Heart left ventricle (tissue), 16 donors: ENCODE measurements at regions not wholly inside any gene's neighbourhood (a gene's known extent, or its start where the extent isn't known, plus 50 kb on each side); places are given as distances from the start of the nearest gene placed in this dataset.

Source experiments
- ATAC-seq, 4 donors: fragments of 200-7000 bp; cut with Tn5 transposase; one replicate each; pipeline ENCODE4 v1.9.1; 2020 to 2022; ENCODE audit warnings: moderate library complexity in 4 of 4, mild to moderate bottlenecking in 3 of 4, moderate number of reproducible peaks in 1 of 4
- DNase-seq, 5 donors: peaks; one replicate each; pipeline ENCODE4 v3.0.0-alpha.2; 2020
- H3K27ac ChIP-seq, 12 donors: fragments of 200-600 bp; sonication (generic) in 4 of 12; one replicate each; pipeline versions ENCODE4 v1.5.0 to v1.8.0; 2016 to 2022; ENCODE audit warnings: mild to moderate bottlenecking in 2 of 12
- H3K27me3 ChIP-seq, 9 donors: fragments of 200-600 bp; sonication (generic) in 2 of 9; one replicate each; pipeline versions ENCODE4 v1.5.1 to v1.8.0; 2016 to 2022; ENCODE audit warnings: mild to moderate bottlenecking in 3 of 9
- H3K36me3 ChIP-seq, 9 donors: fragments of 200-600 bp; sonication (generic) in 2 of 9; one replicate each; pipeline versions ENCODE4 v1.5.0 to v1.8.0; 2018 to 2022; ENCODE audit warnings: mild to moderate bottlenecking in 2 of 9
- H3K4me1 ChIP-seq, 12 donors: fragments of 200-600 bp; sonication (generic) in 4 of 12; one replicate each; pipeline versions ENCODE4 v1.5.0 to v1.8.0; 2016 to 2022; ENCODE audit warnings: mild to moderate bottlenecking in 3 of 12
- H3K4me3 ChIP-seq, 12 donors: fragments of 200-600 bp; sonication (generic) in 4 of 12; one replicate each; pipeline versions ENCODE4 v1.5.0 to v1.8.0; 2017 to 2022; ENCODE audit warnings: mild to moderate bottlenecking in 9 of 12, moderate library complexity in 4 of 12
- H3K9me3 ChIP-seq, 12 donors: fragments of 200-600 bp; sonication (generic) in 4 of 12; one replicate each; pipeline versions ENCODE4 v1.5.0 to v1.8.0; 2016 to 2022; ENCODE audit warnings: mild to moderate bottlenecking in 1 of 12
- POLR2A ChIP-seq, 2 donors: fragments of 450-650 bp; IDR thresholded peaks; one replicate each; pipeline ENCODE4 v1.6.1; 2017; ENCODE audit warnings: antibody characterized with exemption in 2 of 2, mild to moderate bottlenecking in 2 of 2, moderate library complexity in 2 of 2
- WGBS, 4 donors: extraction: QIAGEN DNeasy Blood & Tissue Kit in 2 of 4; methylation state at CpG; one replicate each; pipeline versions ENCODE4 v1.1.5 to v1.1.7; 2013 to 2018; 5-methylcytosine and 5-hydroxymethylcytosine counted together
- intact Hi-C, 10 donors: fragments of 100-400 bp; cut with DNase I; formaldehyde crosslinking; loops; one replicate each; pipeline versions ENCODE4 v1.11.1 to v1.14.2; 2022
- TF ChIP-seq, protein P1 (sequence below), 12 donors: fragments of 200-600 bp; sonication (generic) in 4 of 12; IDR thresholded peaks; one replicate each; pipeline versions ENCODE4 v1.5.0 to v1.8.0; 2018 to 2022; ENCODE audit warnings: antibody characterized with exemption in 12 of 12, mild to moderate bottlenecking in 5 of 12
- donor health status: ischemic (EF 13 %, LVEDD 7.1; RV severe dilation, severe dysfunction).
- donor health status: healthy with polysubstance abuse.
- donor health status: DM: no; HTN: yes; CAD: no.
- donor health status: DM: no; HTN: no; CAD: no.
- donor health status: ischemic (EF 25% LVEDD 6.9; RV normal size, moderate dysfunction).
- donor health status: ischemic (EF 25% LVEDD 5.7; RV mildly dilated, moderate dysfunction).
- donor health status: healthy.
- donor health status: DM: yes; HTN: yes; CAD: no.
- donor health status: ischemic (EF 35%, LVEDD 5.7; RV mildly dilated, moderate dysfunction).
- donor health status: nonischemic (EF 11% LVEDD 7.7; RV severe dilation, severe dysfunction).
- donor health status: DM: yes; HTN: yes; CAD: no.
- donor health status: PGD.
- donor health status: ischemic (EF 29% LVEDD 5.4; RV normal size, mild dysfunction).
- donor health status: nonischemic (EF 23%, LVEDD 6.1; RV moderate dilation, normal function).

DNA sequence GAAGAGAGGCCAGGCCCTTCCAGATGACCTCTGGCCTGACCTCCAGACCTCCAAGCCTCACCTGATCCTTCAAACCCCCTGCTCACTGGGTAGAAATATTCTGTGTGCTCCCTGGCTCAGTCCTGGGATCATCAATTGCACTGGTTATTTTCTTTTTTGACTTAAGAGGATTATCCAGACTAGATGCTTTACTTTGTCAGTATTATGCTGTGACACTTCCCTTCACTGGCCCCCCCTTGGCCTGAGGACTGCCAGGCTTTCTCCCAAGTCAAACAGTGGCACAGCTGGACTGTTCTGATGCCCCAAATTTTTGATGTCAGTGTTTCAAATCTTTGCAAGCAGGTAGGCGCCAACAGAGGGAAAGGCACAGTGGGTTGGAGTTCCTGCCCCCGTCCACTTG is 156.3 kb upstream of the SKOR2 start:
- H3K4me1 ChIP-seq, result peaks cover 0 to 6% (median 0%) of the 10 kb centered on the region in 12 donors
- WGBS, 4 donors, result 68 to 95% (median 91%) methylated on average over 2 of the region's 2 CpGs
- no peaks in the 10 kb centered on the region for H3K9me3 ChIP-seq
- H3K27ac ChIP-seq, result no peak overlapping the region
- intact Hi-C loops, result loop anchor here in 1 of 10 donors (10.0 kb wide), 1 partner anchor 63 kb away; no protein-coding TSS in a partner anchor
- H3K27me3 ChIP-seq, result no peaks in the 10 kb centered on the region
- H3K4me3 ChIP-seq, result no peak overlapping the region
- no peak for DNase-seq
- no peaks in the 10 kb centered on the region for H3K36me3 ChIP-seq
- no peak for ATAC-seq
- no peak for TF ChIP-seq POLR2A (IDR thresholded peaks at IDR 0.05)
- TF ChIP-seq, protein P1, sequence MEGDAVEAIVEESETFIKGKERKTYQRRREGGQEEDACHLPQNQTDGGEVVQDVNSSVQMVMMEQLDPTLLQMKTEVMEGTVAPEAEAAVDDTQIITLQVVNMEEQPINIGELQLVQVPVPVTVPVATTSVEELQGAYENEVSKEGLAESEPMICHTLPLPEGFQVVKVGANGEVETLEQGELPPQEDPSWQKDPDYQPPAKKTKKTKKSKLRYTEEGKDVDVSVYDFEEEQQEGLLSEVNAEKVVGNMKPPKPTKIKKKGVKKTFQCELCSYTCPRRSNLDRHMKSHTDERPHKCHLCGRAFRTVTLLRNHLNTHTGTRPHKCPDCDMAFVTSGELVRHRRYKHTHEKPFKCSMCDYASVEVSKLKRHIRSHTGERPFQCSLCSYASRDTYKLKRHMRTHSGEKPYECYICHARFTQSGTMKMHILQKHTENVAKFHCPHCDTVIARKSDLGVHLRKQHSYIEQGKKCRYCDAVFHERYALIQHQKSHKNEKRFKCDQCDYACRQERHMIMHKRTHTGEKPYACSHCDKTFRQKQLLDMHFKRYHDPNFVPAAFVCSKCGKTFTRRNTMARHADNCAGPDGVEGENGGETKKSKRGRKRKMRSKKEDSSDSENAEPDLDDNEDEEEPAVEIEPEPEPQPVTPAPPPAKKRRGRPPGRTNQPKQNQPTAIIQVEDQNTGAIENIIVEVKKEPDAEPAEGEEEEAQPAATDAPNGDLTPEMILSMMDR (IDR thresholded peaks at IDR 0.05), result no peak

DNA sequence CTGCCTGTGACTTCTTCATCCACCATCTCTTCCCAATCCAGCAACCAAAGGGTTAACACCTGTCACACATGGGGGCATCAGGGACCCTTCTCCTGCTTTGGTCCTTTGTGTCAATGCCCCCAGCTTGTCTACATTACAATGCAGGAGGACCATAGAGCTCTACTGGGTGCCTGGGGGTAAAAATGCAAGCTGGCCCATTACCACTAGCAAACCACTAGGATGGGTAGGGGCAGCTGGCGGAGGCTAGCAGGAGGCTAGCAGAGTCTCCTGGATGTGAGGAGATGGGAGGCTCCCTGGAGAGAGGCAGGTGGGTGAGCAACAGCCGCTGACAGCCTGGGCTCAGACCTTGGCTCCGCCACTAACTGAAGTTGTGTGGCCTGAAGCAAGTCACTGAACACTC is 153.4 kb upstream of the SKOR2 start:
- 81 to 87% (median 83%) methylated on average over 3 of the region's 3 CpGs for WGBS, 4 donors
- Histone ChIP-seq H3K4me1 (no peaks in the 10 kb centered on the region), H3K36me3 (no peaks in the 10 kb centered on the region), H3K27me3 (peaks cover 0 to 2% (median 0%) of the 10 kb centered on the region in 9 donors), H3K27ac (no peak overlapping the region), H3K9me3 (no peaks in the 10 kb centered on the region), H3K4me3 (no peak overlapping the region)
- ATAC-seq (no peak), DNase-seq (no peak)
- intact Hi-C loops, result loop anchor here in 2 of 10 donors (5.0 to 10.0 kb wide), 2 partner anchors 60 to 322 kb away; no protein-coding TSS in a partner anchor
- no peak for TF ChIP-seq POLR2A (IDR thresholded peaks at IDR 0.05)
- TF ChIP-seq, protein P1 (IDR thresholded peaks at IDR 0.05), result no peak

DNA sequence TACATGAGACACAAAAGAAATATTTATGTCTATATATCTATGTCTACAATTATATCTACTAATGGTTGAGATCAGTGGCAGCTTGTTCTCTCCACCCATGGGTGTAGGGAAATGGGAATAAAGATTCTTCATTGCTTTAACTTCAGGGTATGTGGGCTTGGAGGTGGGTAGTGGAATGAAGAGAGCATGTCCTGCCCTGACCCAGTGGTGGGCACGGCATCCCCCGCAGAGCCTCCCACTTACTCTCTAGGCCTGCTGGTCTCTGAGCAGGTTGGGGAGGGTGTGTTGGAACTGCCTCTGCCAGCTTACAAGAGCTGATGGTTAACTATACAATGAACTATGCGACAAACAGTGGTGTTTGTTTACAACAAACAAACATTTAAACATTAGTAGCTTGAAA is 152.5 kb upstream of the SKOR2 start:
- DNase-seq, result no peak
- no peaks in the 10 kb centered on the region for H3K4me1 ChIP-seq
- intact Hi-C loops, result loop anchor here in 2 of 10 donors (5.0 to 10.0 kb wide), 2 partner anchors 59 to 323 kb away; no protein-coding TSS in a partner anchor
- no peak for ATAC-seq
- no peak overlapping the region for H3K27ac ChIP-seq
- no peaks in the 10 kb centered on the region for H3K9me3 ChIP-seq
- no peaks in the 10 kb centered on the region for H3K36me3 ChIP-seq
- H3K4me3 ChIP-seq, result no peak overlapping the region
- TF ChIP-seq, protein P1 (IDR thresholded peaks at IDR 0.05), result no peak
- no peak for TF ChIP-seq POLR2A (IDR thresholded peaks at IDR 0.05)
- H3K27me3 ChIP-seq, result peaks cover 0 to 10% (median 0%) of the 10 kb centered on the region in 9 donors
- WGBS, 4 donors, result 73 to 83% (median 74%) methylated on average over 3 of the region's 3 CpGs

DNA sequence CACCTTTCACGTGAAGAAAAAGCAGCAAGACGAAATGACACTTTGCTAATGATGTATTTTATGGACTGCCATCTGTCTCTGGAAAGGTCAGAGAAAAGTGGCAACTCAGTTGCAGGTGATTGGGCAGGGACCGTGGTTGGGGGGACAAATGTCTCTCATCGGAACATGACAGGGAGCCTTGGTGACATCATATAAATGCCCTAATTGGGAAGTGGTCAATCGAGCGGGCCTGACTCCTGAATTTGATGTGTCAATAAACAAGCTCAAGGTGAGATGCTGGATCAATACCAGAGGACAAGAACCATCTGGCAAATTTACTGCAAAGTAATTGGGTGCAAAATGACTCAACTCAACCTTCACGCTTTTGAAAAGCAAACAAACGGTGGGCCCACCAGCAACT is 151.9 kb upstream of the SKOR2 start:
- peaks cover 0 to 10% (median 0%) of the 10 kb centered on the region in 9 donors for H3K27me3 ChIP-seq
- ATAC-seq (no peak), DNase-seq (no peak)
- WGBS, 4 donors, result 66 to 73% (median 72%) methylated on average over 8 of the region's 8 CpGs
- H3K4me3 ChIP-seq, result no peak overlapping the region
- H3K36me3 ChIP-seq, result no peaks in the 10 kb centered on the region
- no peaks in the 10 kb centered on the region for H3K9me3 ChIP-seq
- no peak overlapping the region for H3K27ac ChIP-seq
- no peaks in the 10 kb centered on the region for H3K4me1 ChIP-seq
- TF ChIP-seq POLR2A (IDR thresholded peaks at IDR 0.05), result no peak
- TF ChIP-seq, protein P1 (IDR thresholded peaks at IDR 0.05), result no peak
- intact Hi-C loops, result loop anchor here in 2 of 10 donors (5.0 to 10.0 kb wide), 2 partner anchors 59 to 324 kb away; no protein-coding TSS in a partner anchor
